PFSK-1 (cell line): ENCODE measurements at regions not wholly inside any gene's neighbourhood (a gene's known extent, or its start where the extent isn't known, plus 50 kb on each side); places are given as distances from the start of the nearest gene placed in this dataset.

ENCODE experiments used
- FOXP2 ChIP-seq: optimal IDR thresholded peaks from 2 replicates; pipeline ENCODE3; 2011; ENCODE audit warnings: borderline replicate concordance, control low read depth, inconsistent platforms; ENCODE audit not compliant: insufficient read depth; ENCODE audit errors: extremely low read length, extremely low read depth
- POLR2AphosphoS5 ChIP-seq: IDR thresholded peaks from 2 replicates; pipeline ENCODE4 v1.6.1; 2012; ENCODE audit warnings: low read depth, mild to moderate bottlenecking, control low read depth, low read length, moderate library complexity
- SIN3A ChIP-seq: IDR thresholded peaks from 2 replicates; pipeline ENCODE4 v1.6.1; 2012; ENCODE audit warnings: mild to moderate bottlenecking, low read length, moderate library complexity, borderline replicate concordance; ENCODE audit not compliant: insufficient read depth
- TAF1 ChIP-seq: IDR thresholded peaks from 2 replicates; pipeline ENCODE4 v1.6.1; 2012; ENCODE audit warnings: low read length, control low read depth, borderline replicate concordance; ENCODE audit not compliant: insufficient read depth
- TF ChIP-seq, protein P1 (sequence below), 2 experiments: IDR thresholded peaks; 2 replicates each; pipeline versions ENCODE4 v1.6.1 to v1.8.0; 2011 to 2012; ENCODE audit warnings: low read depth in 2 of 2, low read length in 2 of 2, control low read depth in 1 of 2, inconsistent platforms in 1 of 2, mild to moderate bottlenecking in 1 of 2, moderate library complexity in 1 of 2; ENCODE audit not compliant: insufficient read depth in 1 of 2

DNA sequence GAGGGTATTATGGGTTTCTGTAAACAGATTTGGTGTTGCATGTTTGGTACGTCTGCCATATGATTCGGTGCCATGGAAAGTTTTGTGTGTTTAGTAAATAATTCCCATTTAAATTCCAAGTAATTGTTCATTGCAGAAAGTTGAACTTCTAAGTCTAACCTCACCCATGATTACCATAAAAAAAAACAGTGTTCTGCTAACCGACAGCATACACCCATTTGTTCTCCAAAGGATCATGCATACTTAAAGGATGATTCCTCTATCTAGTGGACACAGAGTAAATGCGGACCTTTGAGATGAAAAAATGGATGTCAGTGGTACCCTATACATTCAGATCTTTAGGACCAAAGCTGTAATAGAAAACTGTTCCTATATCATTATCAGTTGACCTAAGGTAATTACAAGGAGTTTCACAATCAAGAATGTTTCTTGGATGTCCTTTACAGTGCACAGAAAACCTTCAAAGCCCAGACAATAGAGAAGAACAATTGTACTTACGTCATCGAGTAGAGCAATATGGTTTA, 209.9 kb downstream of the CRPPA start:
- TF ChIP-seq TAF1 = no peak
- TF ChIP-seq FOXP2 = no peak
- TF ChIP-seq SIN3A = no peak
- TF ChIP-seq, protein P1, sequence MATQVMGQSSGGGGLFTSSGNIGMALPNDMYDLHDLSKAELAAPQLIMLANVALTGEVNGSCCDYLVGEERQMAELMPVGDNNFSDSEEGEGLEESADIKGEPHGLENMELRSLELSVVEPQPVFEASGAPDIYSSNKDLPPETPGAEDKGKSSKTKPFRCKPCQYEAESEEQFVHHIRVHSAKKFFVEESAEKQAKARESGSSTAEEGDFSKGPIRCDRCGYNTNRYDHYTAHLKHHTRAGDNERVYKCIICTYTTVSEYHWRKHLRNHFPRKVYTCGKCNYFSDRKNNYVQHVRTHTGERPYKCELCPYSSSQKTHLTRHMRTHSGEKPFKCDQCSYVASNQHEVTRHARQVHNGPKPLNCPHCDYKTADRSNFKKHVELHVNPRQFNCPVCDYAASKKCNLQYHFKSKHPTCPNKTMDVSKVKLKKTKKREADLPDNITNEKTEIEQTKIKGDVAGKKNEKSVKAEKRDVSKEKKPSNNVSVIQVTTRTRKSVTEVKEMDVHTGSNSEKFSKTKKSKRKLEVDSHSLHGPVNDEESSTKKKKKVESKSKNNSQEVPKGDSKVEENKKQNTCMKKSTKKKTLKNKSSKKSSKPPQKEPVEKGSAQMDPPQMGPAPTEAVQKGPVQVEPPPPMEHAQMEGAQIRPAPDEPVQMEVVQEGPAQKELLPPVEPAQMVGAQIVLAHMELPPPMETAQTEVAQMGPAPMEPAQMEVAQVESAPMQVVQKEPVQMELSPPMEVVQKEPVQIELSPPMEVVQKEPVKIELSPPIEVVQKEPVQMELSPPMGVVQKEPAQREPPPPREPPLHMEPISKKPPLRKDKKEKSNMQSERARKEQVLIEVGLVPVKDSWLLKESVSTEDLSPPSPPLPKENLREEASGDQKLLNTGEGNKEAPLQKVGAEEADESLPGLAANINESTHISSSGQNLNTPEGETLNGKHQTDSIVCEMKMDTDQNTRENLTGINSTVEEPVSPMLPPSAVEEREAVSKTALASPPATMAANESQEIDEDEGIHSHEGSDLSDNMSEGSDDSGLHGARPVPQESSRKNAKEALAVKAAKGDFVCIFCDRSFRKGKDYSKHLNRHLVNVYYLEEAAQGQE (IDR thresholded peaks at IDR 0.05; ENCODE audit: insufficient read depth in 1 of 2, low read depth in 2 of 2, low read length in 2 of 2) = no peak
- TF ChIP-seq POLR2AphosphoS5 = no peak

- no peak for TF ChIP-seq FOXP2
Observed at GRCh38 chr7:16210171-16210570, 211.2 kb downstream of the CRPPA start.

- TF ChIP-seq, protein P1 (IDR thresholded peaks at IDR 0.05; ENCODE audit: insufficient read depth in 1 of 2, low read depth in 2 of 2, low read length in 2 of 2) = no peak
- no peak for TF ChIP-seq FOXP2
- TF ChIP-seq TAF1 = no peak
- TF ChIP-seq SIN3A = no peak
- no peak for TF ChIP-seq POLR2AphosphoS5
Observed at GRCh38 chr7:16207321-16207720, 214.0 kb downstream of the CRPPA start.

DNA sequence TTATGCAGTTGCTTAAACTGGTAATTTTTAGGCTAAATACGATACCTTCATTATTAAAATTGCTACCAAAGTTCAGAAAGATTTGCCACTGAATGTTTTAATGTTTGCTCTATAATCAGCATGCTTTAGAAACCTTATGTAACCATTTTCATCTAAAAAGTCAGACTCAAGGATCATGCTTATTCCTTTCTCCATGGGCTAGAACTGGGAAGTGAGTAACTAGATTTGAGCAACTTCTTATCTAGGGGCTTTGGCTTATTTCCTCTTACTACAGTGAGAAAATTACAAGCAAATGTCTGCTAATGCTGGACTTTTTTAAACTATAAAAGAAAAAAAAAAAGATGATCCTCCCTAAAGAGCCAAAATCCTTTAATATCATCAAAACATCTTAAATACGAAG, 215.9 kb downstream of the CRPPA start:
- TF ChIP-seq FOXP2 (no peak), SIN3A (no peak), POLR2AphosphoS5 (no peak), TAF1 (no peak)
- TF ChIP-seq, protein P1 (IDR thresholded peaks at IDR 0.05; ENCODE audit: insufficient read depth in 1 of 2, low read depth in 2 of 2, low read length in 2 of 2) = no peak

- no peak for TF ChIP-seq SIN3A
- TF ChIP-seq FOXP2 = no peak
- no peak for TF ChIP-seq POLR2AphosphoS5
Observed at GRCh38 chr7:16204953-16205352, 216.4 kb downstream of the CRPPA start.

GRCh38 chr7:16203065-16203464, 218.3 kb downstream of the CRPPA start:
- TF ChIP-seq, protein P1 (IDR thresholded peaks at IDR 0.05; ENCODE audit: insufficient read depth in 1 of 2, low read depth in 2 of 2, low read length in 2 of 2) = no peak
- TF ChIP-seq SIN3A (no peak), FOXP2 (no peak), TAF1 (no peak), POLR2AphosphoS5 (no peak)
